NCI-H526 treated with DMSO at 0.1 percent for 48 hours (cell line): ENCODE measurements at regions not wholly inside any gene's neighbourhood (a gene's known extent, or its start where the extent isn't known, plus 50 kb on each side); places are given as distances from the start of the nearest gene placed in this dataset.

Experiments
- DNase-seq: peaks from one replicate; lab custom pipeline; 2025; lab: John Stamatoyannopoulos, UW

- peak; percentile 30 for DNase-seq
Measured at GRCh38 chr9:136597141-136597885, 51.5 kb upstream of the NOTCH1 start.

GRCh38 chr9:136596630-136597031 lies 50.8 kb upstream of the NOTCH1 start:
- peak; percentile 76 for DNase-seq

DNA sequence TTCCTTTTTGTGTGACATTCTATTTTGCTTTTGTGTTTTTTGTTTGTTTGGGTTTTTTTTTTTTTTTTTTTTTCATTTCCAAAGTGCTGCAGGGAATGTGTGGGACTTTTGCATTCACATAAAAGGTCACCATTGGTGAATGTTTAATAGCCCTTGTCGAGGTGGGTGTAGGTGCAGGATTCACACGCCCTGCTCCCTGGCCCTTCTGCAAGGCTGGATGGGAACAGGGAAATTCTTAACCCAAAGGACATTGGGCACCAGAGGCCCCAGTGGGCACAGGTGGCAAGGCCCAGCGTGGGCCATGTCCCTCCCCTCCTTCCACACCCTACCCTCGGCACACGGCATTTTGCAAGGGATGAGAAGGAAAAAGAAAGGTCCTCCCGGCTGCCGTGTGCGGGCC lies 50.4 kb upstream of the NOTCH1 start:
- DNase-seq = no peak

DNA sequence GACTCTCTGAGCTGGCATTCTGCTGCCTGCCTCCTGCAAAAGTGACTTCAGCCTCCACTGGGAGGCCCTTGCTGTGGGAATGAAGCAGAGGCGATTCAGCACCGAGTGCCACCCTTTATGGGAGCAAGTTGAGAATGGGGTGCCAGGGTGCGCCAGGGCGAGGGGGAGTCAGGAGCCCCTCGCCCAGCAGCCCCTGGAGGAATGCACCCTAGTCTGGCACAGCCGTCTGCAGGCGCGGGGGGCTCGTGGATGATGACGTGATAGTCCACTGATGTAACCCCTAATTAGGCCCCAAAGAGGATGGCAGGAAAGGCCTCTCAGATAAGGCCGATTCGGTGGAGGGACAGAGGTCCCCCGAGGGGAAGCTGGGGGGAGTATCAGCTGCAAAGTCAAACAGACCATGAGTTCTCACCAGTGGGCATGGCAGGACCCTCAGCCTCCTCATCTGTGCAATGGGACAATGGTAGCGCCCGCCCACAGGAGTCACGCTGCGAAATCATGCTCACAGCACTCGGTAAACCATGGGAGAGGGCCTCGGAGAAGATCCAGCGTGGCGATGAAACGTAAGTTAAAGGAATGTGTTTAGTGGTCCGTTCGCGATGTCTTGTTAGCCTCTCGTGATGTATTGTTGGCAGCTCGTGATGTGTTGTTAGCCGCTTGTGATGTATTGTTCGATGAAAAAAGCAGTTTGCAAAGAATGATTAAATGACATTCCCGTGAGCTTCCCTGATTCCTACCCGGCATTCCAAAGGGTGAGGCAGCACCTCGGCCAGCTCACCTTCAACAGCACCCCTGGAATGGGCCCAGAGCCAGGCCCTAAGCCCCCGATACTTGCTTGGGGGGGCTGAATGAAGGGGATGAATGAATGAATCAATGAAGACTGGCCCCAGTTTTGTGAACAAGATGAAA lies 49.7 kb upstream of the NOTCH1 start:
- DNase-seq = no peak
